ENCODE measurements at regions not wholly inside any gene's neighbourhood (a gene's known extent, or its start where the extent isn't known, plus 50 kb on each side); places are given as distances from the start of the nearest gene placed in this dataset.

- intact Hi-C loops (cut with micrococcal nuclease; ENCODE audit: unreplicated experiment): no loop called here
- Histone ChIP-seq H3K4me1 (ENCODE audit: control insufficient read depth, insufficient read depth, low read length) (no peaks in the 10 kb centered on the region), H3K27ac (ENCODE audit: low read length) (no peak overlapping the region), H3K36me3 (ENCODE audit: control insufficient read depth, insufficient read depth, low read length) (no peaks in the 10 kb centered on the region), H3K27me3 (ENCODE audit: control insufficient read depth, insufficient read depth, low read length) (no peaks in the 10 kb centered on the region; the same call in 1 of the 2 replicates), H3K9me3 (ENCODE audit: control insufficient read depth, insufficient read depth, low read depth, low read length) (no peaks in the 10 kb centered on the region), H3K4me3 (ENCODE audit: low read depth in 2 of 2, low read length in 2 of 2) (no peak overlapping the region)
- ATAC-seq (no peak), DNase-seq (ENCODE audit: low read depth, low spot score) (no peak)
- CTCF ChIA-PET: no interaction called here
- POLR2A ChIA-PET: no interaction called here
- in situ Hi-C loops (cut with HindIII; ENCODE audit: low pct_unique_long_range_greater_than_20kb, low sequenced_read_pairs): no loop called here
- no TSS peak for BruUV-seq (replicated peaks)
- TF ChIP-seq REST (IDR thresholded peaks at IDR 0.05; ENCODE audit: insufficient read depth in 1 of 2, low read depth in 2 of 2, low read length in 1 of 2) (no peak), POLR2AphosphoS5 (IDR thresholded peaks at IDR 0.05; ENCODE audit: low read depth, low read length) (no peak), SIN3A (IDR thresholded peaks at IDR 0.05; ENCODE audit: borderline replicate concordance, insufficient read depth, low read depth, low read length) (no peak), TCF7L2 (IDR thresholded peaks at IDR 0.05; ENCODE audit: low read depth, low read length) (no peak)
- TF ChIP-seq, protein P1, sequence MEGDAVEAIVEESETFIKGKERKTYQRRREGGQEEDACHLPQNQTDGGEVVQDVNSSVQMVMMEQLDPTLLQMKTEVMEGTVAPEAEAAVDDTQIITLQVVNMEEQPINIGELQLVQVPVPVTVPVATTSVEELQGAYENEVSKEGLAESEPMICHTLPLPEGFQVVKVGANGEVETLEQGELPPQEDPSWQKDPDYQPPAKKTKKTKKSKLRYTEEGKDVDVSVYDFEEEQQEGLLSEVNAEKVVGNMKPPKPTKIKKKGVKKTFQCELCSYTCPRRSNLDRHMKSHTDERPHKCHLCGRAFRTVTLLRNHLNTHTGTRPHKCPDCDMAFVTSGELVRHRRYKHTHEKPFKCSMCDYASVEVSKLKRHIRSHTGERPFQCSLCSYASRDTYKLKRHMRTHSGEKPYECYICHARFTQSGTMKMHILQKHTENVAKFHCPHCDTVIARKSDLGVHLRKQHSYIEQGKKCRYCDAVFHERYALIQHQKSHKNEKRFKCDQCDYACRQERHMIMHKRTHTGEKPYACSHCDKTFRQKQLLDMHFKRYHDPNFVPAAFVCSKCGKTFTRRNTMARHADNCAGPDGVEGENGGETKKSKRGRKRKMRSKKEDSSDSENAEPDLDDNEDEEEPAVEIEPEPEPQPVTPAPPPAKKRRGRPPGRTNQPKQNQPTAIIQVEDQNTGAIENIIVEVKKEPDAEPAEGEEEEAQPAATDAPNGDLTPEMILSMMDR (IDR thresholded peaks at IDR 0.05): no peak
Measured at GRCh38 chr16:85994492-85995490, 95.8 kb downstream of the IRF8 start.

DNA sequence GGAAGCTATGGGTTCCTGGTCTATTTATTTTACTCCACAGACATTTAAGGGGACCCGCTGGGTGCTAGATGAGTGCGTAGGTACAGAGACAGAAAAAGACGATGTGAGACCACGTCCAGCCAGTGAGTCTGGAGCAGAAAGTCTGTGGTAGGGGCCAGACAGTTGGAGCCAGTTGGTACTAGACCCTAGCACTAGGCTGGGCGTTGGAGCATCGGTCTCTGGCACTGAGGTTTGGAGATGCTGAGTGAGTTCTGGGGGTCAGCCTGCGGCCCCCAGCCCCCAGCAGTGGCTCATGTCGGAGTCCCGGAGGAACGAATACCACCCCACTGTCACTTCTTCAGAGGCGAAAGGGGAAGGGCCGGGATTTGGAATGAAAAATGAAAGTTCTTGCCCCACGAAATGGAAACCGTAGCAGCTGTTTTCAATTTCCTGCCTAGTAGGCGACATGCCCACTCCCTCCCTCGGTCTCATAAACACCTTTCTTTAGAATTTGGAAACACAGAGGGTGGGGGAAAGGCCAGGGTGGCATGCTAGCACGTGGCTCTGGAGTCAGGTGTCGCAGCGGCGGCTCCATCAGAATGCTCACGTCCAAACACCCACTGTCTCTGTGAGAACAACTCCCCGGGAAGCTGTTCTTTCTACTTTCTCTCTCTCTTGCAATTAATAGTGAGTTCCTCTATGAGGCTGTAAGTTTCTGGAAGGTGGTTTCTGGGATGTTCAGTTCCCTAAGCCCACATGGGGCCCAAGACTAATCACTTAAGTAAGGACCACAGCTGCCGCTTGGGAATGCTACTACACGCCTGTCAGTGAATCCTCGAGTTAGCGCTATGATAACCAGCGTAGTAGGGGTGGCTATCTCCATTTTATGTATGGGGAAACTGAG lies 96.8 kb downstream of the IRF8 start:
- no peak for TF ChIP-seq REST (IDR thresholded peaks at IDR 0.05; ENCODE audit: insufficient read depth in 1 of 2, low read depth in 2 of 2, low read length in 1 of 2)
- TF ChIP-seq SIN3A (IDR thresholded peaks at IDR 0.05; ENCODE audit: borderline replicate concordance, insufficient read depth, low read depth, low read length): no peak
- TF ChIP-seq POLR2AphosphoS5 (IDR thresholded peaks at IDR 0.05; ENCODE audit: low read depth, low read length): no peak
- TF ChIP-seq TCF7L2 (IDR thresholded peaks at IDR 0.05; ENCODE audit: low read depth, low read length): no peak
- TF ChIP-seq, protein P1 (IDR thresholded peaks at IDR 0.05): no peak
- Histone ChIP-seq H3K4me3 (ENCODE audit: low read depth in 2 of 2, low read length in 2 of 2) (no peak overlapping the region), H3K27me3 (ENCODE audit: control insufficient read depth, insufficient read depth, low read length) (no peaks in the 10 kb centered on the region; the same call in 1 of the 2 replicates), H3K27ac (ENCODE audit: low read length) (no peak overlapping the region), H3K36me3 (ENCODE audit: control insufficient read depth, insufficient read depth, low read length) (no peaks in the 10 kb centered on the region), H3K9me3 (ENCODE audit: control insufficient read depth, insufficient read depth, low read depth, low read length) (no peaks in the 10 kb centered on the region), H3K4me1 (ENCODE audit: control insufficient read depth, insufficient read depth, low read length) (no peaks in the 10 kb centered on the region)
- POLR2A ChIA-PET: no interaction called here
- intact Hi-C loops (cut with micrococcal nuclease; ENCODE audit: unreplicated experiment) (no loop called here), in situ Hi-C loops (cut with HindIII; ENCODE audit: low pct_unique_long_range_greater_than_20kb, low sequenced_read_pairs) (no loop called here)
- BruUV-seq (replicated peaks): no TSS peak
- CTCF ChIA-PET: no interaction called here
- ATAC-seq (no peak), DNase-seq (ENCODE audit: low read depth, low spot score) (no peak)

Data from Panc1 (cell line).